Posterior cingulate gyrus (tissue), 11 donors: ENCODE measurements at regions not wholly inside any gene's neighbourhood (a gene's known extent, or its start where the extent isn't known, plus 50 kb on each side); places are given as distances from the start of the nearest gene placed in this dataset.

Source experiments
- DNase-seq, 10 donors: peaks; one replicate each; pipeline versions ENCODE4 v3.0.0 to v3.0.0-alpha.2; 2020 to 2021; ENCODE audit warnings: mixed read lengths in 3 of 10
- intact Hi-C: fragments of 100-400 bp; cut with DNase I; formaldehyde crosslinking; loops from one replicate; pipeline ENCODE4 v1.15.1; 2023

GRCh38 chr21:41071258-41072171 is 96.4 kb upstream of the BACE2 start:
- intact Hi-C loops, result no loop called here
- peak in 2 of 10 donors; percentile 15 to 83 for DNase-seq

- DNase-seq, result no peak
- intact Hi-C loops, result no loop called here
Measured at GRCh38 chr21:41073558-41073957, 94.4 kb upstream of the BACE2 start.

- intact Hi-C loops, result no loop called here
- DNase-seq, result no peak
Measured at GRCh38 chr21:41074396-41075184, 93.4 kb upstream of the BACE2 start.

DNA sequence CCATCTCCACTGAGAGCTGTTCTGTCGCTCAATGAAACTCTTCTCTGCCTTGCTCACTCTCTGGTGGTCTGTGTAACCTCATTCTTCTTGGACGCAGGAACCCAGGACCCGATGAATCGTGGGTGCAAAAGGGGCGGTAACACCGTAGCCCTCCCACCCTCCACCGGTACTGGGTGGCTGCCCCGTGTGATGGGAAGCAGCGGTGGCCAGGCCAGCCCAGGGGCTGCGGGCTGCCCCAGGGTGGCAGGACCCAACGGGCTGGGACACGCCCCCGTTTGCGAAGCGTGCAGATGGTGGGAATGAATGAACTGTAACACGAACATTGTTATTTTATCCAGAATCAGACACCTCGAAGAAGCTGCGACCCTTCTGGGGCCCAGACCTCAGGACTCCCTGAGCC is 92.3 kb upstream of the BACE2 start:
- peak in 1 of 10 donors; percentile 75 for DNase-seq

GRCh38 chr21:41076064-41076463 is 91.9 kb upstream of the BACE2 start:
- intact Hi-C loops, result no loop called here
- DNase-seq, result no peak

More for the DNA sequence above, 92.3 kb upstream of the BACE2 start:
- intact Hi-C loops, result no loop called here

DNA sequence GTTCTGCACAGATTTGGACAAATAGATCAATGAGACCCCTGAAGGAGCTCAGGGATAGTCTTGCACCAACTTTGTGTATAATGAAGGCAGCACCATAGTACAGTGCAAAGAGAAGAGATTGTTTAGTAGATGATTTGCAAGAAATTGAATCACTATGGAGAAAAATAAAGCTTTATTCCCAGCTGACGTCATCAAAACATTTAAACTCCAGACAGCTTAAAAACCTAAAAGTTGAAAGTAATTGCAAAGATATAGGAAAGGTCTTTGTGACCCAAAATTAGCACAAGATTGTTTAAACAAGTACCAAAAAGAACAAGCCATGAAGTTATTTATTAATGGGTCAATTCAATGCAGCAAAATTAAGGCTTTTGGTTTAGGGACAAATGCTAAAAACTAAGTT is 88.8 kb upstream of the BACE2 start:
- DNase-seq, result no peak
- intact Hi-C loops, result no loop called here

DNA sequence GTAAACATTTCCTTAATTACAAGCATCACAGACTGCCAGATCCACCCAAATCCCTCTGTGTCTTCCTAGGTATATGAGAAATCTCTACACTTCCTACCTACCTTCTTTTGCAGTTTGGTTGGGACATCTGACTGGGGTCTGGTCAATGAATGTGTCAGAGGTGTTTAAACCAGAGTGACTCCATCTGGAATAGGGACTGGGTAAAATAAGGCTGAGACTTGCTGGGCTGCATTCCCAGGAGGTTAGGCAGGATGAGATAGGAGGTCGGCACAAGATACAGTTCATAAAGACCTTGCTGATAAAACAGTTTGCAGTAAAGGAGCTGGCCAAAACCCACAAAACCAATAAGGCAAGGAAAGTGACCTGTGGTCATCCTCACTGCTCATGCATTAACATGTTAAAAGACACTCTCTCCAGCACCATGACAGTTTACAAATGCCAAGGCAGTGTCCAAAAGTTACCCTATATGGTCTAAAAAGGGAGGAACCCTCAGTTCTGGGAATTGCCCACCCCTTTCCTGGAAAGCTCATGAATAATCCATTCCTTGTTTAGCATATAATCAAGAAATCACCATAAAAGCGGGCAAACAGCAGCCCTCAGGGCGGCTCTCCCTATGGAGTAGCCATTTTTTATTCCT is 87.4 kb upstream of the BACE2 start:
- intact Hi-C loops, result no loop called here
- DNase-seq, result no peak

DNA sequence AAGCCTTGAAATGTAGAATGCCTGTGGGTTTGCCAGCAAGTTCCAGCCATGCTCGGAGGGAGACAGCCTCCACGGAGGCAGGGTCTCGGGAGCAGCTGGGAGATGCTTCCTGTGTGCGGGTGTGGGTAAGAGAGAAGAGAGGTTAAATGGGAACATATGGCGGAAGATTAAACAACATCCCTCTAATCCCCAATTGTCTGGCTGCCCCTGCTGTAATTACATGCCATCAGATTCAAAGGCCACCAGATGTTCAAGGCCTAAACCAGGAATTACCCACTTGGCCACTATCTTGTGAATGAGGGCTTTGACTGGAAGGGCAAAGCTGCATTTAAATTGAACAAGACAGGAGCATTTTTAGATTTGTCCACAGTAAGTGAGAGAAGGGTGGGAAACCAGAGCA is 81.4 kb upstream of the BACE2 start:
- intact Hi-C loops, result no loop called here
- no peak for DNase-seq

DNA sequence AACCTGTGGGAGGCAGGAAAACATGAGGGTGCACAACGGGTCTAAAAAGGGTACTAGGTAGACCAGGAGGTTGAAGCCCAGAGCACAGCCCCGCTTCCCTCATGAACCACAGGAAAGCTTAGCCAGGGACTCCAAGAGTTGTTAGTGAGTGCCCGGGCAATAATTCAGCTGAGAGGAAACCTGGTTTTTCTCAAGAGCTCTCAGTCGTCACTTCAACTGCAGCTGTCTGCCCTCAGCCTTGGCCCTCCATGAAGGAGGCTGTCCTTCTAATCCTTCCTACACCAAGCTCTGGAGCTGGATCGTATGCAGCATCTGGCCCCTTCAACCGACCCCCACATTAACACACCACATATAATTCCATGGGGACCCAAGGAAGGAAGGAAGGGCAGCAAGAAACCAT is 77.0 kb upstream of the BACE2 start:
- no peak for DNase-seq
- intact Hi-C loops, result no loop called here

DNA sequence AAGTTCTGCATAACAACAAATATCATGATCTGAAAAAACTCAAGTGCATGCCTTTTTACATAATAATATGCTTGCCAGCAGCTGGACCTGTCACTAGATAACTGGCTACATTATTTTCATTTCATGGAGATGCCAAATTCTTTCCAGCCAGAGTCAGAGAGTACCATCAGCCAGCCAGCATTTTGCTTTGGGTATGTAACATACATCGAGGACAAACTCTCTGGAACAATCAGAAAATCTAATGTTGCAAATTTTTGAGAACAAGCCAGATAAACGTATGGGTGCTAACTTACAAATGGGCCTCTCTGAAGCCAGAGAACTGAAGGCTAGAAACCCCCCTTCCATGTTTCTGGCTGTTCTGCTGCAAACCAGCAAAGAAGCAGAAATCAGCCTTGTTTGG is 76.3 kb upstream of the BACE2 start:
- no peak for DNase-seq

GRCh38 chr21:41092312-41092711 is 75.6 kb upstream of the BACE2 start:
- no peak for DNase-seq
- intact Hi-C loops, result no loop called here

More for the DNA sequence above, 76.3 kb upstream of the BACE2 start:
- intact Hi-C loops, result no loop called here

DNA sequence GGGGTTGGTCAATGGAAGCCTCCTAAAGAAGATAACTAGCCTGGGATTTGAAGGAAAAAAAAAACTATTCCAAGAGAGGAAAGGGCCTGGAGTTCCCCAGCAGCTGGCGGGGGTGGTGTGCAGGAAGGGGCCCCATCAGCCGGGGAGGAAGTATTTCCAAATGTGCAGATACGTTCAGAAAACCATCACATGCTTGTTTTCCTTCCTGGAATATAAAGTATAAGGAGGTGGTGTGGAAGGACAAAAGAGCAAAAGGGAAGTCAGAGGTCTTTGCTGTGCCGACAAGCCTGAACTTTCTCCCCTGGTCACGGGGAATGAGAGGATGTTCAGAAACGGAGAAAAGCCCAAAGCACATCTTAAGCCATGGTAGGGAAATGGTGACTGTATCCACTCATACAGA is 72.0 kb upstream of the BACE2 start:
- DNase-seq, result no peak
- intact Hi-C loops, result no loop called here

DNA sequence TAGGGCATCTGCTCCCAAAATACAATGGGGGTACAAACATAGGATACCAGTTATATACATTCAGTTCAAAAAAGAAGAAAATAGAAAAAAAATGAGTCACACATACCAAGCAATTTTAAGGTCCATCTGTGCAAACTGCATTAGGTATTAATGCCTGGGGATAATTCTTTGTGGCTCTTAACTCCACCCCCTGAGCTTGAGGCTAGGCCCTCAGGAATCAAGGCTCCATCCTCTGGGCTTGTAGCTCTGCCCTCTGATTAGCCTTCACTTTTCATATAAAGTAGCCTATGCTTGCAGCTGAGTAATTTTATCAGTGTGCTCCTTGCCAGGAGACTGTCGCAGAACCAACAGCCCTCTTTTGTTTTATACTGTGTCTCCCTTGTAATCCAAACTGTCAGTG is 69.9 kb upstream of the BACE2 start:
- intact Hi-C loops, result no loop called here
- DNase-seq, result no peak

- intact Hi-C loops, result no loop called here
- no peak for DNase-seq
Measured at GRCh38 chr21:41098481-41099042, 69.4 kb upstream of the BACE2 start.

DNA sequence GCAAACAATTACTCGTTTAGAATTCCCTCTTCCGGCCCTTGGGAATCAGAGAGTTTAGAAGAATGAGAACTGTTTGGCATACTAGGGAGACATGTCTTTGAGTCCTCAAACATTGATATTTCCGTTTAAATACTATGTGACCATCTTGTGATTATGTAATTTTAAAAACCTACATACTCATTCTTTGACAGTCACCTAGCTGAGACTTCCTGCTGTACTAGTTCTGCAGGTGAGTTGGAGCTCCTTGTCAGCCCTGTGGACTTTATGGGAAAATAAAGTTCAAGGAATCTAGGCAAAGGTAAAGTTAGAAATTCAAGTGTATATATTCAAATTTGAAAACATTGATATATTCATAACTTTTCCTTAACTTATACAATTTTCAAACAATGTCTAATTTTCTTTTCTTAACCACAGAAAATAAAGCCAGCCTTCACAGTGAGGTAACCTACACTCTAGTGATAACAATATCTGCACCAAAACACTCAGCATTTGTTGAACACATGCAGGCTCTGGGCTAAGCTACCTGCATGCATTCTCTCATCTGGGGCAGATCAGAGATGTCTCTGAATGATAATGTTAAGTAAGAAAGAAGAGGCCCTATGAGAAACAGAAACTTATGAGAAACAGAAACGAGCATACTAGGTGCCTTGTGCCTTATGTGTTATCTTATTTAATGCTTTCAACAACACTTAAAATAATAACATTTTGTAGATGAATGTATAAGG is 67.0 kb upstream of the BACE2 start:
- intact Hi-C loops, result no loop called here
- DNase-seq, result no peak

GRCh38 chr21:41102281-41102680 is 65.7 kb upstream of the BACE2 start:
- intact Hi-C loops, result no loop called here
- DNase-seq, result no peak

DNA sequence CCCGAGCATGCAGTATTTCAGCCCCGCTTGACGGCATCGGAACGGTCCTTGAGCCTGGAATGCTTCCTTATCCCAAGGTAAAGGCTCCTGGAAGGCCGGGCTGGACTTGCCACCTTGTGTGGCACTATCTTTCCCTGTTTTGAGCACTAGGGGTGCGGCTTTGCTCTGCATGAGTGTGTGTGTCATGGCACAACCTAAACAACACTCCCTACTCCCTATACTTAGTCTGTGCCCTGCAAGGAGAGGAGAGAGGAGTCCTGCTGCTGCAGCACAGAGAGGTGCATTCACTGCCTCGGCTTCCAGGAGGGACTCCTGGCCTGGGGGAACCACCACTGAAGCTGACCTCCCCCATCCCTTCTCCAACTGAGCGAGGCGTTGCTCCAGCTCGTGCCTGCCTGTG is 60.4 kb upstream of the BACE2 start:
- no peak for DNase-seq
- intact Hi-C loops, result no loop called here

DNA sequence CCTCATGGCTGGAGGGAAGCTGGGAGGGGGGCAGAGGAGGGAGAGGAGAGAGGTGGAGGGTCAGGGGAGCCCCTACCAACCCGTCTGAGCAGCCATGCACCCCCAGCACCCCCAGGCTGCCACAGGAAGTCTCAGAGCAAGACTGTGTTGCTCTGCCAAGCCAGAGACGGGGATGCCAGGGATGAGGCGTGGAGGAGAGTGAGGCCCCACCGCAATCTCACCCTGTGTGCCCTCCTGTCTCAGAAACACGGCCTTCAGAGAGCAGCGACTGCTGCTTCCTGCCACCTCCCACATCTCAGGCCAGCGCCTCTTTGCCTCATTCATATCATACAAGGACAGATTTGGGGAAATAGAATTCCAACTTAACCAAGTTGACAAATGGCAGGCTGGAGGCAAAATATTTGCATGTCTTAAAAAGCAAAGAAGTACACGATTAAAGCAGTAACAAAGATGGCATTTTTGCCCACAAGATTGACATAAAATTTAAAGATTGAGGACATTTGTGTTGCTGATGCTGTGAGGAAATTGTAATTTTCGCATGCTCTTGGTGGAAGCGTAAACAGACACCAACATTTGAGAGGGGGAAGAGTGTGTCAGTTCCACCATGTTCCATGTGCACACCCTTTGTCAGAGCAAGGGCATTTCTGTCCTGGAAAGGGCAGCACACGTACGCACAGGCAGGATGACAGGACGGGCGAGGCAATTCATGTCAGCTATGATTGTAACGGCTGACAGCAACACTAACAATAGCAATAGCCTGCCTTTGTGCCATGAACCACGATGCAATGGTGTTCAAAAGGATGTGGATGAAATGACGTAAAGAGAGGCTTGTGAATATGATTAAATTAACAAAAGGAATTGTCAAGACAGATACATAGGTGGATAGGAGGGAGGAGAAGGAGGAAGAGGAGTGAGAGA is 59.0 kb upstream of the BACE2 start:
- DNase-seq, result no peak
- intact Hi-C loops, result no loop called here

DNA sequence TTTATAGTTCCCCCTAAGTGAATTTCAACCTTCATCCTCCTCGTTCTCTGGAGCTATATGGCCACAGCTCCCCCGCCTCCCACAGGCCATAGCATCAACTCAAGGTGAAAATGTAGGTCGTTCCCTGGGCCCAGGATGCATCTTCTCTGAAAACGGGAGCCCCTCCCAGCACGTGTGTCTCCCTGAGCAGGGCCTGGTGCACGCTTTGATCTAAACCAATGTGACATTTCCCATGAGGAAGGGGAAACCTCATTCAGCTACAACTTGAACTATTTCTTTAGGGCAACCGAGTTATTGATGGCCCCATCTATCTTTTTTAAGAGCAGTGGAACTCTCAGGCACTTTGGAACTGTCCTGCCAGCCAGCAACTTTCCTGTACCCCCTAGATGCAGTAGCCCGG is 57.8 kb upstream of the BACE2 start:
- intact Hi-C loops, result no loop called here
- DNase-seq, result no peak
